ENCODE measurements at regions not wholly inside any gene's neighbourhood (a gene's known extent, or its start where the extent isn't known, plus 50 kb on each side); places are given as distances from the start of the nearest gene placed in this dataset.

DNA sequence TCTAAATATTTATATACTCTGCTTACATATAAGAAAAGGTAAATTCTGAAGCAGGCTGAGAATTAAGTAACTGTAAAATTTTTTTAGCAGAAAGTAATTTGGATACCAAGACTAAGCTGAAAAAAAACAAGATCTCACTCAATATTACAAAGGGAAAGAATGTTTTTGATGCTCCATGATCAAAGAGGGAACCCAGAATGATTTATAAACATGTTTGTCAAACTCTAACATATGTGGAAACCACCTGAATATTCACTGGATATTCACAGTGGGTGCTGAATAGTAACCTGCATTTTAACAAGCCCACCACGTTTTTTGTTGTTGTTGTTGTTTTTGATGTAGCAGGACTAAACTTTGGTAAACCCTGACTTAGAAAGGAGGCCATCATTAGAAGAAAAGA lies 324.9 kb upstream of the GATB start:
- Mint-ChIP-seq H3K9me3 (peaks cover 15% of the 10 kb centered on the region), H3K27me3 (no peaks in the 10 kb centered on the region), H3K36me3 (ENCODE audit: low read depth) (peaks cover 29% of the 10 kb centered on the region), H3K4me3 (no peak overlapping the region), H3K4me1 (peaks cover 43% of the 10 kb centered on the region), H3K27ac (no peak overlapping the region)
- ChIA-PET POLR2A (no interaction called here), CTCF (interaction anchor here (1.4 to 1.8 kb wide), 2 partner anchors 11 to 100 kb away, joined by 3 to 6 read pairs; no protein-coding TSS in a partner anchor)
- DNase-seq = no peak

GRCh38 chr4:152083338-152083737 lies 322.5 kb upstream of the GATB start:
- Mint-ChIP-seq H3K27me3 (no peaks in the 10 kb centered on the region), H3K27ac (no peak overlapping the region), H3K36me3 (ENCODE audit: low read depth) (peaks cover 35% of the 10 kb centered on the region), H3K9me3 (peaks cover 15% of the 10 kb centered on the region), H3K4me3 (no peak overlapping the region), H3K4me1 (peaks cover 51% of the 10 kb centered on the region)
- ChIA-PET POLR2A (no interaction called here), CTCF (interaction anchor here (1.3 to 1.8 kb wide), 3 partner anchors 9 to 13 kb away, joined by 4 to 6 read pairs (median 4); no protein-coding TSS in a partner anchor)
- DNase-seq = no peak

DNA sequence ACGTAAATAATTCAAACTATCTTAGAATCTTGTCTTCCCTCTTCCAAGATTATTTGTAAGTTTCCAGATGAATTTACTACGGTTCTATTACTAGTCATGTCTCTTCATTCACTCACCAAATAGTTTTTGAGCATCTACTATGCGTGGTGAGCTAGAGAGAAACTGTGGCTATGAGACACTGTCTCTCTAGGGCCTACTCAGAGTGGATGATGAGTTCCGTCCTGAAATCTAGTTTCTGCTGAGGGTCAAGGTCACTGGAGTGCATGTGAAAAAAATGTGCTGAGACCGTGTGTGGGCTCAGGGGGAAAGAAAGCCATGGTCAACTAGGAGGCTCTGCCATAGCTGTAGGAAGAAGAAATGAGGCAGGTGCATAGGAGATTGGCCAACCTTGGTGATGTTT lies 320.2 kb upstream of the GATB start:
- no peak for DNase-seq
- no peak overlapping the region for H3K4me3 Mint-ChIP-seq
- CTCF ChIA-PET = interaction anchor here (1.1 to 1.2 kb wide), 2 partner anchors 10 to 16 kb away, joined by 4 to 5 read pairs; no protein-coding TSS in a partner anchor
- peaks cover 26% of the 10 kb centered on the region for H3K9me3 Mint-ChIP-seq
- peak overlapping the region; percentile 77 for H3K27ac Mint-ChIP-seq
- peaks cover 60% of the 10 kb centered on the region for H3K4me1 Mint-ChIP-seq
- no peaks in the 10 kb centered on the region for H3K27me3 Mint-ChIP-seq
- peaks cover 43% of the 10 kb centered on the region for H3K36me3 Mint-ChIP-seq (ENCODE audit: low read depth)
- POLR2A ChIA-PET = no interaction called here

DNA sequence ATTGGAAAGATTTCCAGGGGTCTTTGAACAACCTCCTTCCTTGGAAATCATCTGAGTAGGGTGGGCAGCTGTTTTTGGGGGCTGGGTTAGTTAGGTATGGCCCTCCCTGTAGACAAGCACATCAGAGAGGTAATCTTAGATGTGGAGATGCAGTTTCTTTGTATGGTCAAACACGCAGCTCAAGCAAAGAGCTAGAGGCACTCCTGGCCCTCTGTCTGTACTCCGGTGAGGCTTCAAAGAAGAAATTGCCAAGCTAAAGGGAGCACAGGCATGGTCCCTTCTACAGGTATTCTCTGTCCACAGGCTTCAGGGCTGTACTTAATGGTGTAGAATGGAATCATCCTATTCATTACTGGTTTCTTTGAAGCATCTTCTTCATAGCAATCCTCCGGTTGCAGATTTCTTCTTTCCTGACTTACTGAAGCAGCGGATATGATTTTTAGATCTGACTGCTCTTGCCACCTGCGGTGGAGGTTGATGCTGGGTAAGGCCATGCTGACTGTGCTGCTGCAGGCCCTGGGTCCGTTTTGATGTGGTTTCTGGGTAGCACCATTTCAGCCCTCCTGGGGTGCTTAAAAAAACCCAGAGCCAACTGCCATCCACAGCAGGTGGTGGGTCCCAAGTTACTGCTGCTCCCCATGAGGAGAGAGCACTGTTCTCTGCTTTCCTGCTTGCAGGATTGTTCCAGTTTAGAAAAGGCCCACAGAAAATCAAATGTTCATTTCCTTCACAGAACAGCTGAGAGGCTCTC lies 318.9 kb upstream of the GATB start:
- POLR2A ChIA-PET = no interaction called here
- H3K9me3 Mint-ChIP-seq = peaks cover 24% of the 10 kb centered on the region
- peak; percentile 71 for DNase-seq
- peaks cover 38% of the 10 kb centered on the region for H3K36me3 Mint-ChIP-seq (ENCODE audit: low read depth)
- H3K4me3 Mint-ChIP-seq = peak overlapping the region; percentile 43
- peaks cover 56% of the 10 kb centered on the region for H3K4me1 Mint-ChIP-seq
- CTCF ChIA-PET = interaction anchor here (1.1 to 2.1 kb wide), 4 partner anchors 9 to 15 kb away, joined by 3 to 7 read pairs (median 5); no protein-coding TSS in a partner anchor
- H3K27ac Mint-ChIP-seq = peak overlapping the region; percentile 93
- no peaks in the 10 kb centered on the region for H3K27me3 Mint-ChIP-seq

DNA sequence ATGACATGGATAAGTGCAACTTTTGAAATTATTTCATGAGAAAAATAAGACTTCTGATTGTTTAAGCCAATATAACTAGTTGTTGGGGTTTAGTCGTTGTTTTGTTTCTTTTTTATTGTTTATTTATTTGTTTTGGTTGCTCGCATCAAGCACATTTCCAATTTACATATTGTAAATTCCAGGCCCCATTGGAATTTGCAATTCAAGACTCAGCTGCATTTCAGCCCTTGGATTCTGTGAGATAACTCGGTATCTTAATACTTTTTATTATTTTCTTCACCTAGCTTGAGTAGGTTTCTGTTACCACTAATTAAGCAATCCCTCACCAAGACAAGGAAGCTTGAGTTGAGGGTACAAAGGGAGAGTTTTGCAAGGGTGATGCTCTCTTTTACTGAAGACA lies 318.3 kb upstream of the GATB start:
- H3K4me1 Mint-ChIP-seq = peaks cover 61% of the 10 kb centered on the region
- peaks cover 25% of the 10 kb centered on the region for H3K9me3 Mint-ChIP-seq
- no peak overlapping the region for H3K4me3 Mint-ChIP-seq
- H3K27me3 Mint-ChIP-seq = no peaks in the 10 kb centered on the region
- H3K27ac Mint-ChIP-seq = peak overlapping the region; percentile 93
- ChIA-PET CTCF (interaction anchor here (1.1 to 2.1 kb wide), 3 partner anchors 9 to 15 kb away, joined by 3 to 7 read pairs (median 5); no protein-coding TSS in a partner anchor), POLR2A (interaction anchor here (0.6 kb wide), 1 partner anchor 52 kb away, joined by 4 read pairs; no protein-coding TSS in a partner anchor)
- no peak for DNase-seq
- peaks cover 38% of the 10 kb centered on the region for H3K36me3 Mint-ChIP-seq (ENCODE audit: low read depth)

GRCh38 chr4:152077582-152077981 lies 316.8 kb upstream of the GATB start:
- CTCF ChIA-PET = interaction anchor here (1.6 kb wide), 1 partner anchor 13 kb away, joined by 4 read pairs; no protein-coding TSS in a partner anchor

DNA sequence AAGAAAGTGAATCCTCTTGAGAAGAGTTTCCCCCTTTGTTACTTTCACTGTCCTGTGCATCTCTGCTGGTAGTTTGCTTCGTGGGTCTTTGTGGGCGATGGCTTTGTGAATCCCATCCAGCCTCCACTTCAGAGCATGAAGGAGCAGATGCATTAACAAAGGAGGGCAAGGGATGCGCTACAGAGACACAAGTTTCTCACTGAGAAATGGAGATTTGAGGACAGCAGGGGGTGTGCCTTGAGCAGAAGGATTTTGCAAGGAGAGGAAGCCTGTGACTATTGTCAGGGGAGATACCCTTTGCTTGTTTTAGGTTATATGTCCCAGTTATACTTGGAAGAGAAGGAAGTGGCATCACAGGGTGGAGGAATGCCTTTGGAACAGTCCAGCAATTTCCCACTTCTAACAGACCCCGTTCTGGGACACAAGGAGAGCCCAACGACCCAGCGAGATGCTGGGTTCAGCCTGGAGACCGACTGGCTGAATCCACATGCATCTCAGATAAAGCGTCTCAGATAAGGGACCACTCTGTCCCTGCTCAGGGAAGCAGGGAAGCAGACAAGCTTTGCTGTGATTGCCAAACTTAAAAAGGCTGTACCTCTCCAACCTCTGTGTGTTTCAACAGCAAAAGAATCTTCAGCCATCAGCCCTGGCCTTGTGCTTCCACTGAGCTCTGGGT lies 314.6 kb upstream of the GATB start:
- Mint-ChIP-seq H3K27me3 (no peaks in the 10 kb centered on the region), H3K4me3 (no peak overlapping the region), H3K4me1 (peaks cover 46% of the 10 kb centered on the region), H3K9me3 (peaks cover 18% of the 10 kb centered on the region), H3K36me3 (ENCODE audit: low read depth) (peaks cover 18% of the 10 kb centered on the region), H3K27ac (no peak overlapping the region)
- no peak for DNase-seq
- POLR2A ChIA-PET = no interaction called here
- CTCF ChIA-PET = interaction anchor here (1.0 to 1.4 kb wide), 3 partner anchors 8 to 27 kb away, joined by 3 to 5 read pairs (median 4); no protein-coding TSS in a partner anchor

More at GRCh38 chr4:152077582-152077981, 316.8 kb upstream of the GATB start:
- Mint-ChIP-seq H3K27ac (peak overlapping the region; percentile 69), H3K4me3 (no peak overlapping the region), H3K27me3 (no peaks in the 10 kb centered on the region), H3K36me3 (ENCODE audit: low read depth) (peaks cover 35% of the 10 kb centered on the region), H3K4me1 (peaks cover 63% of the 10 kb centered on the region), H3K9me3 (peaks cover 26% of the 10 kb centered on the region)
- DNase-seq = no peak
- POLR2A ChIA-PET = no interaction called here

DNA sequence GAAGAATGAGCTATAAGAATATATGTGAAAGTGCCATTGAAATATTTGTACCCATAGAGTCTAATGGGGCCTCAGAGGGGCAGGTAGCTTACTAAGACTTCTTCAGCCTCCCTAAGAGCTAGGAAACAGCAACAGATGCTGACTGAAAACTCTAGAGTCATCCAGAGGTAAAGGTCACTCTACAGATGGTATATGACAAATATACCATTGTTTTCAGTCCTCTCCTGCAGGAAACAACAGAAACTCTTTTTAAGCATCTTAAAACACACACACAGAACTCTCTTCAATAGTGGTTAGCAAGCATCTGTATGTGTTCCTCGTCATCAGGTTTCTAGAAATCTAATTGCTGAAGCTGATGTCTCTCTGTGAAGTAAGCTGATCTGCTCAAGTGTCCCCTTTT lies 313.8 kb upstream of the GATB start:
- DNase-seq = no peak
- Mint-ChIP-seq H3K9me3 (peaks cover 18% of the 10 kb centered on the region), H3K4me1 (peaks cover 42% of the 10 kb centered on the region), H3K27ac (no peak overlapping the region), H3K27me3 (no peaks in the 10 kb centered on the region), H3K36me3 (ENCODE audit: low read depth) (peaks cover 13% of the 10 kb centered on the region), H3K4me3 (no peak overlapping the region)
- CTCF ChIA-PET = interaction anchor here (1.0 to 1.4 kb wide), 5 partner anchors 9 to 154 kb away, joined by 3 to 6 read pairs (median 4); no protein-coding TSS in a partner anchor
- POLR2A ChIA-PET = no interaction called here

- peaks cover 39% of the 10 kb centered on the region for H3K4me1 Mint-ChIP-seq
- POLR2A ChIA-PET = no interaction called here
- CTCF ChIA-PET = interaction anchor here (1.0 to 1.4 kb wide), 5 partner anchors 10 to 154 kb away, joined by 3 to 6 read pairs (median 4); no protein-coding TSS in a partner anchor
Measured at GRCh38 chr4:152074088-152074437, 313.3 kb upstream of the GATB start.

DNA sequence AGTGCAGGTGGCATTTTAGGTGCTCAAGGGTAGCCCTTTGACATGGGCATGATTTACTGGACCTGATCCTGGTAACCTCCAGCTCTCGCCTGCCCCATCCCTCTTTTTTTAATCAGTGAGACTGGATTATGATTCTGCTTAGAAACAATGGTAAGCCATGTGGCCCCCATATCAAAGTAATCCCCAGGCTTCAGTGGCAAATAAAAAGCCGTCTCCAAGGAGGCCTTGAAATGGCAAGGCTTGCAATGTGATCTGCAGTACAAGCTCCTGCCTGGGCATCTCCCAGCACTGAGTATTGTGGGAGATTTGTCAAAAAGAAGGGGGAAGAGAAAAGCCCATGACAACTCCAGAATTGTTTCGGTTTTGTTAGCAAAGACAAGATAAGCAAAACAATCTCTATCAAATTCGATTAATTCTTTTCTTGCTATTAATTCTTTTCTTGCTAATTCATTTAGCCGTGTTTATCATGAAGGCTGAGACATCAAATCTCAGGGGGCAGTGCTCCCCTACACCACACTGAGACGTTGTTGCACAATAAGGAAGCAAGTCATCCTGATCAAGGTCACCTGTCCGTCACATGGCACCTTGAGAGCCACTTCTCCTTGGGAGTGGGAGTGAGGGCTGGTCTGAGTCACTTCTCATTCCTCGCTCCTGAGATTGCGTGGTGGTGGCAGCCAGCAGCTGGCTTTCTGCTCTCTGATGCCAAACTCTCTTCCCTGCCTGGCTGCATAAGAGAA lies 312.7 kb upstream of the GATB start:
- Mint-ChIP-seq H3K9me3 (peaks cover 18% of the 10 kb centered on the region), H3K27me3 (no peaks in the 10 kb centered on the region), H3K36me3 (ENCODE audit: low read depth) (peaks cover 15% of the 10 kb centered on the region), H3K4me1 (peaks cover 41% of the 10 kb centered on the region), H3K4me3 (no peak overlapping the region), H3K27ac (no peak overlapping the region)
- CTCF ChIA-PET = interaction anchor here (1.0 to 1.4 kb wide), 4 partner anchors 9 to 155 kb away, joined by 3 to 6 read pairs (median 4); no protein-coding TSS in a partner anchor
- POLR2A ChIA-PET = no interaction called here
- no peak for DNase-seq

More at GRCh38 chr4:152074088-152074437, 313.3 kb upstream of the GATB start:
- Mint-ChIP-seq H3K4me3 (no peak overlapping the region), H3K27me3 (no peaks in the 10 kb centered on the region), H3K36me3 (ENCODE audit: low read depth) (peaks cover 13% of the 10 kb centered on the region), H3K27ac (no peak overlapping the region), H3K9me3 (peaks cover 18% of the 10 kb centered on the region)
- DNase-seq = no peak

GRCh38 chr4:152072906-152073305 lies 312.1 kb upstream of the GATB start:
- H3K4me3 Mint-ChIP-seq = no peak overlapping the region
- no peak for DNase-seq
- ChIA-PET POLR2A (no interaction called here), CTCF (no interaction called here)
- H3K27ac Mint-ChIP-seq = no peak overlapping the region
- peaks cover 15% of the 10 kb centered on the region for H3K9me3 Mint-ChIP-seq
- H3K27me3 Mint-ChIP-seq = no peaks in the 10 kb centered on the region
- H3K36me3 Mint-ChIP-seq (ENCODE audit: low read depth) = peaks cover 12% of the 10 kb centered on the region
- peaks cover 39% of the 10 kb centered on the region for H3K4me1 Mint-ChIP-seq

DNA sequence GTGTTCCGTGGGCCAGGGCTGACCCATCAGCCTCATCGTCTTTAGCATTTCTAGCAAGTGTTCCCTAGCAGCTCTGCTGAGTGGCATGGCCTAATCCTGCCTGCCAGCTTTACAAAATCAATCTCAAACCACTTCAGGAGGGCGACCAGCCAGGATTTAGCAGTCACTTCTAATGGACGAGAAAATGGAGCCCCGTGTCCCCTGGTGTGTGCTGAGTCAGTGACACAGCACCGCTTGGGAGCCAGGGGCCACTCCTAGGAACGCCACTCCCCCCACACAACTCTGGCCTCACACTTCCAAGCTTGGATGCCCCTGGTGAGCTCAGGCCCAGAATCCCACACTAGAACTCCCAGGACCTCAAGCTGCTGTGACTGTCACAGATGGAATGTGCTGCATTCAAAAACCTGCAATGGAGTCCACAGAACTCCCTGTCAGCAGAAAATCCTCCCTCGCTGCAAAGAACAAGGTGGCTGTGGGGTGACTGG lies 311.2 kb upstream of the GATB start:
- H3K27ac Mint-ChIP-seq = no peak overlapping the region
- peaks cover 11% of the 10 kb centered on the region for H3K9me3 Mint-ChIP-seq
- peaks cover 5% of the 10 kb centered on the region for H3K36me3 Mint-ChIP-seq (ENCODE audit: low read depth)
- POLR2A ChIA-PET = no interaction called here
- CTCF ChIA-PET = no interaction called here
- no peak overlapping the region for H3K4me3 Mint-ChIP-seq
- peaks cover 33% of the 10 kb centered on the region for H3K4me1 Mint-ChIP-seq
- DNase-seq = no peak
- H3K27me3 Mint-ChIP-seq = no peaks in the 10 kb centered on the region
